ENCODE measurements at regions not wholly inside any gene's neighbourhood (a gene's known extent, or its start where the extent isn't known, plus 50 kb on each side); places are given as distances from the start of the nearest gene placed in this dataset.

GRCh38 chr11:134879341-134879740 is 467.3 kb upstream of the B3GAT1 start:
- Histone ChIP-seq H3K27me3 (no peaks in the 10 kb centered on the region), H3K27ac (no peak overlapping the region), H3K36me3 (no peaks in the 10 kb centered on the region), H3K9me3 (no peaks in the 10 kb centered on the region), H3K4me3 (replicated peaks in 1 of 3) (no peak overlapping the region), H3K4me1 (no peaks in the 10 kb centered on the region)
- intact Hi-C loops (cut with DNase I) = no loop called here
- WGBS, 2 donors = 62 to 70% methylated on average over 4 of the region's 4 CpGs
- TF ChIP-seq CTCF (IDR thresholded peaks at IDR 0.05) (no peak), POLR2A (IDR thresholded peaks at IDR 0.05) (no peak)
- DNase-seq = no peak

GRCh38 chr11:134878785-134879184 is 466.7 kb upstream of the B3GAT1 start:
- Histone ChIP-seq H3K9me3 (no peaks in the 10 kb centered on the region), H3K4me3 (replicated peaks in 1 of 3) (no peak overlapping the region), H3K36me3 (no peaks in the 10 kb centered on the region), H3K27me3 (no peaks in the 10 kb centered on the region), H3K4me1 (no peaks in the 10 kb centered on the region), H3K27ac (no peak overlapping the region)
- intact Hi-C loops (cut with DNase I) = no loop called here
- no peak for DNase-seq
- no peak for TF ChIP-seq CTCF (IDR thresholded peaks at IDR 0.05)
- no peak for TF ChIP-seq POLR2A (IDR thresholded peaks at IDR 0.05)
- 68 to 78% methylated on average over 6 of the region's 6 CpGs for WGBS, 2 donors

- no peak for TF ChIP-seq POLR2A (IDR thresholded peaks at IDR 0.05)
- TF ChIP-seq CTCF (IDR thresholded peaks at IDR 0.05) = no peak
- Histone ChIP-seq H3K4me3 (replicated peaks in 1 of 3) (no peak overlapping the region), H3K4me1 (no peaks in the 10 kb centered on the region), H3K9me3 (no peaks in the 10 kb centered on the region), H3K36me3 (no peaks in the 10 kb centered on the region), H3K27ac (no peak overlapping the region), H3K27me3 (no peaks in the 10 kb centered on the region)
- intact Hi-C loops (cut with DNase I) = no loop called here
- WGBS, 2 donors = 83 to 86% methylated on average over 8 of the region's 8 CpGs
- no peak for DNase-seq
These were observed 464.2 kb upstream of the B3GAT1 start for GRCh38 chr11:134876226-134876625.

GRCh38 chr11:134866981-134867675 is 455.1 kb upstream of the B3GAT1 start:
- WGBS, 2 donors = 77 to 91% methylated on average over 10 to 11 of the region's 11 CpGs
- Histone ChIP-seq H3K36me3 (no peaks in the 10 kb centered on the region), H3K27me3 (no peaks in the 10 kb centered on the region), H3K27ac (no peak overlapping the region), H3K4me1 (peaks cover 0 to 3% of the 10 kb centered on the region in 2 donors), H3K4me3 (replicated peaks in 1 of 3) (no peak overlapping the region), H3K9me3 (no peaks in the 10 kb centered on the region)
- no peak for DNase-seq
- intact Hi-C loops (cut with DNase I) = no loop called here
- TF ChIP-seq POLR2A (IDR thresholded peaks at IDR 0.05) (no peak), CTCF (IDR thresholded peaks at IDR 0.05) (no peak)

- no peaks in the 10 kb centered on the region for H3K9me3 ChIP-seq
- H3K27me3 ChIP-seq = no peaks in the 10 kb centered on the region
- no peaks in the 10 kb centered on the region for H3K36me3 ChIP-seq
- WGBS, 2 donors = 77 to 82% methylated on average over 6 of the region's 6 CpGs
- H3K4me1 ChIP-seq = peaks cover 0 to 3% of the 10 kb centered on the region in 2 donors
- H3K27ac ChIP-seq = no peak overlapping the region
- no peak overlapping the region for H3K4me3 ChIP-seq (replicated peaks in 1 of 3)
- intact Hi-C loops (cut with DNase I) = no loop called here
- TF ChIP-seq POLR2A (IDR thresholded peaks at IDR 0.05) (no peak), CTCF (IDR thresholded peaks at IDR 0.05) (no peak)
- DNase-seq = no peak
These were observed 454.2 kb upstream of the B3GAT1 start for GRCh38 chr11:134866215-134866614.

All from thyroid gland (tissue), 4 donors.